T-helper 17 cell (primary cell): ENCODE measurements at regions not wholly inside any gene's neighbourhood (a gene's known extent, or its start where the extent isn't known, plus 50 kb on each side); places are given as distances from the start of the nearest gene placed in this dataset.

Experiments used
- ATAC-seq: fragments of 150-1000 bp; cut with Tn5 transposase; 2 replicates; pipeline ENCODE4 v1.10.0; 2021; ENCODE audit warnings: mild to moderate bottlenecking, moderate library complexity
- DNase-seq, 3 donors: peaks; one replicate each; pipeline versions ENCODE4 v3.0.0 to v3.0.0-alpha.2; 2020 to 2021
- H3K9me3 ChIP-seq: one replicate; pipeline ENCODE4 v1.7.0; 2013; ENCODE audit warnings: low read length, mild to moderate bottlenecking; ENCODE audit not compliant: control insufficient read depth, poor library complexity, severe bottlenecking
- H3K27ac Mint-ChIP-seq: one replicate; pipeline ENCODE4 v1.8.0; 2022; ENCODE audit warnings: mild to moderate bottlenecking, moderate library complexity, mixed read lengths
- H3K27me3 Mint-ChIP-seq: one replicate; pipeline ENCODE4 v1.8.0; 2022; ENCODE audit warnings: mixed read lengths
- H3K36me3 Mint-ChIP-seq: one replicate; pipeline ENCODE4 v1.8.0; 2022; ENCODE audit warnings: low read depth, mixed read lengths
- H3K4me1 Mint-ChIP-seq: one replicate; pipeline ENCODE4 v1.8.0; 2022; ENCODE audit warnings: mild to moderate bottlenecking, mixed read lengths
- H3K4me3 Mint-ChIP-seq: one replicate; pipeline ENCODE4 v1.8.0; 2022; ENCODE audit warnings: mild to moderate bottlenecking, moderate library complexity, mixed read lengths

DNA sequence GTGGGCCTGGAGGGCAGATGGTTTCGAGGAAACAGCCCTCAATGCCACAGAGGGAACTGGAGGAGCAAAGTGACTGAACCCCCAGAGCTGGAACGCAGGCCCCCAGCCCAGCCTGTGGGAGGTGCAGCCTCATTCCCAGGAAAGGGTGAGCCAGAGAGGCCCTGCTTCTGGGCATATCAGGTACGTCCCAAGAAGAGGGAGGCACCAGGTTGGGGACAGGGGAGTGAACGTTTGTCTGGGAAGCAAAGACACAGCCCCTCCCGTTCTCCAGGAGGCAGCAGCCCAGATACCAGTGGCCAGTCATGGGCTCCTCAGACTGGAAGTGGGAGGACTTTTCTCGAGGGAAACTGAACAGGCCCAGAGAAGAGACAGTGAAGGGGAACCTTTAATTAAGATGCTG lies 74.3 kb upstream of the RET start:
- Mint-ChIP-seq H3K27ac (no peak overlapping the region), H3K27me3 (peaks cover 28% of the 10 kb centered on the region), H3K4me3 (no peak overlapping the region), H3K36me3 (no peaks in the 10 kb centered on the region), H3K4me1 (no peaks in the 10 kb centered on the region)
- ATAC-seq (no peak), DNase-seq (no peak)
- no peaks in the 10 kb centered on the region for H3K9me3 ChIP-seq

DNA sequence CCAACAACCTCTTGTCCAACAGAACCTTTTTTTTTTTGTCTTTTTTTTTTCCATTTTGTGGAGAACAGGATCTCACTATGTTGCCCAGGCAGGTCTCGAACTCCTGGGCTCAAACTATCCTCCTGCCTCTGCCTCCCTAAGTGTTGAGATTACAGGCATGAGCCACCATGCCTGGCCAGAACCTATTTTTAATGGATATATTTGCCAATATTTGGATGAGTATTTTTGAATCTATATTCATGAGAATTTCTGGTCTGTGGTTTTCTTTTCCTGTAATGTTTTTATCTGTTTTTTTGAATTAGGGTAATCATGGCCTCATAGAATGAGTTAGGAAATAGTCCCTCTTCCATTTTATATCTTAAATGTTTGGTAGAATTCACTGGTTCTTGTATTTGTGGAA lies 70.4 kb upstream of the RET start:
- no peaks in the 10 kb centered on the region for H3K9me3 ChIP-seq
- no peak overlapping the region for H3K4me3 Mint-ChIP-seq
- H3K27ac Mint-ChIP-seq, result no peak overlapping the region
- H3K36me3 Mint-ChIP-seq, result no peaks in the 10 kb centered on the region
- no peaks in the 10 kb centered on the region for H3K4me1 Mint-ChIP-seq
- no peak for DNase-seq
- ATAC-seq, result no peak
- H3K27me3 Mint-ChIP-seq, result peaks cover 30% of the 10 kb centered on the region

GRCh38 chr10:43012578-43012977 lies 64.3 kb upstream of the RET start:
- ATAC-seq (no peak), DNase-seq (no peak)
- Mint-ChIP-seq H3K36me3 (peaks cover 2% of the 10 kb centered on the region), H3K4me3 (no peak overlapping the region), H3K4me1 (no peaks in the 10 kb centered on the region), H3K27ac (no peak overlapping the region), H3K27me3 (peaks cover 21% of the 10 kb centered on the region)
- H3K9me3 ChIP-seq, result no peaks in the 10 kb centered on the region

DNA sequence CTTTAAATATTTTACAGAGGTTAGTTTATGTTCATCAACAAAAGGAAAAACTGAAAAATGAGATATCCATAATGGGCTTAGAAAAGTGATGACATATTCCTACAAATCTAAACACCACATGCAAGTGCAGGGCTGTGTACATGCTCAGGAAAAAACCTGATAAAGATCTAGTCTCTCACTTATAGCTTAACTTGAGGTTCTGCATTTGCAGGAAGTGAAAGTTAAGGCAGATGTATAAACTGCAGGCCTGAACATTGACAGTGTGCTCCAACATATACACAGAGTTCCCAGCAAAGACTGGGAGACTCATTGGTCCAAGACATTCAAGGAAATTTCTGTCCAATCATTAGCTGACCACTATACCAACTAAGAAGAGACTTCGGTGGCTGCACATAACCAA lies 63.8 kb upstream of the RET start:
- H3K9me3 ChIP-seq, result no peaks in the 10 kb centered on the region
- ATAC-seq, result no peak
- Mint-ChIP-seq H3K27ac (no peak overlapping the region), H3K27me3 (peaks cover 24% of the 10 kb centered on the region), H3K4me1 (no peaks in the 10 kb centered on the region), H3K4me3 (no peak overlapping the region), H3K36me3 (peaks cover 2% of the 10 kb centered on the region)
- no peak for DNase-seq

DNA sequence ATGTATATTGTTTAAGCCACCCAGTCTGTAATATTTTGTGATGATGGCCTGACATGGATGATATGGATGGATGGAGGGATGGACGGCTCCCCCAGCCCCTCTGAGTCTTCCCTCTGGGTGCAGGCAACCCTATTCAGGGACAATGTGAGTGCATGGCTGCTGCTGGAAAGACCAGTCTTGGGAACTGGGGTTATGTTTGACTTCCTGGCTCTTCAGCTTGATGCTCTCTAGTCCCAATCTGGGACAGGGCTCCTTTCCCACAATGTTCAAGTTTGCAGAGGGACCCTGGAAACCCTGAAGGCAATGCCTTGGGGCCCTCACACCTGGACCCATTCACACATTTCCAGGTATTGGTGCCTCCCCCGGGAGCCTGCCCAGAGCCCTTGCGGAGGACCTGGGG lies 52.3 kb upstream of the RET start:
- no peak overlapping the region for H3K27ac Mint-ChIP-seq
- no peaks in the 10 kb centered on the region for H3K9me3 ChIP-seq
- H3K4me1 Mint-ChIP-seq, result peaks cover 2% of the 10 kb centered on the region
- no peak for ATAC-seq
- H3K36me3 Mint-ChIP-seq, result peaks cover 2% of the 10 kb centered on the region
- peaks cover 42% of the 10 kb centered on the region for H3K27me3 Mint-ChIP-seq
- no peak for DNase-seq
- no peak overlapping the region for H3K4me3 Mint-ChIP-seq

- peaks cover 2% of the 10 kb centered on the region for H3K36me3 Mint-ChIP-seq
- H3K9me3 ChIP-seq, result no peaks in the 10 kb centered on the region
- H3K27me3 Mint-ChIP-seq, result peaks cover 38% of the 10 kb centered on the region
- no peak overlapping the region for H3K4me3 Mint-ChIP-seq
- no peak overlapping the region for H3K27ac Mint-ChIP-seq
- DNase-seq, result no peak
- peaks cover 2% of the 10 kb centered on the region for H3K4me1 Mint-ChIP-seq
- no peak for ATAC-seq
Measured at GRCh38 chr10:43024942-43025700, 51.7 kb upstream of the RET start.

DNA sequence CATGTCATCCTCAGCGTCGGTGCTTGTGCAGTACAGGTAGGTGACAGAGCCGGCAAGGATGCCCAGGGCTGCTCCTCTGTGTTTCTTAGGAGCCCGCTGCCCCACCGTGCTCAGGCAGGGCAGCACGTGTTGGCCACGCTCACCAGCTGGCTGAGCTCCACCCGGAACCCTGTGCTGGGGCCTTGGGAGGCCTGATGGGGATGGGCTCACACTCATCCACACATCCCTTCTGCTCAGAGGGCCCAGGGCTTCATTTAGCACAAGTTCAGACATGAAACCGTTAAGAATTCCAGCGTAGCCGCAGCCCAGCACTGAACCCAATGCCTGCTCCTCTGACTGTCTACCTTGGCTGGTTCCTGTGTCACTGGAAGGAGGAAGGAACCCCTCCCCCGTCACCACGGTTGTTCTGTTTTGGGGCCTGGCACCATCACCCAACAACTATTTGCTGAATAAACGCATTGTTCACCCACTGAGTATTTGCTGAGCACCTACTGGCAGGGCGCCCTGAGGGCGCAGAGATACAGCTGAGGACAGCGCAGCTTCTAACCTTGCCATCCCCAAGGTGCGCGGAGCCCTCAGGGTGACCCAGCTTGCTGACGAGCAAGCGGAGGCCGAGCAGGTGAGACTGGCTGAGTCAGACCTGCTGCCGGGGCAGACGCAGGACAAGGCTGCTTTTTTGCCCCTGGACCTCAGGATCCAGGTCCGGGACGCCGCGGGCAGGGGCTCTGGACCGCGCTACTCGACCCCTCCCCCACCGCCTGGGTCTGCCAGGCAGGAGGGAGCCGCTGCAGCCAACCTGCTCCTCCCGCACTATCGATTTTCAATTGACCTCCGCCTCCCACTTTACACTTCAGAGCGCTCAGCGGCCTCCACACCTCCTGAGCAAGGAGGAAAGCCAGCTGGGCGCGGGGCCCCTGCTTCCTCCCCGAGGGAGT lies 50.6 kb upstream of the RET start:
- ATAC-seq (no peak), DNase-seq (no peak)
- no peaks in the 10 kb centered on the region for H3K9me3 ChIP-seq
- peaks cover 26% of the 10 kb centered on the region for H3K27me3 Mint-ChIP-seq
- H3K4me1 Mint-ChIP-seq, result peaks cover 2% of the 10 kb centered on the region
- H3K36me3 Mint-ChIP-seq, result peaks cover 2% of the 10 kb centered on the region
- H3K4me3 Mint-ChIP-seq, result no peak overlapping the region
- H3K27ac Mint-ChIP-seq, result no peak overlapping the region
